Chondrocyte (in vitro differentiated cells): ENCODE measurements at regions not wholly inside any gene's neighbourhood (a gene's known extent, or its start where the extent isn't known, plus 50 kb on each side); places are given as distances from the start of the nearest gene placed in this dataset.
A peak's percentile ranks its signal among the peaks of the same experiment; 100 is the strongest.

ENCODE experiments used
- DNase-seq: peaks from one replicate; pipeline ENCODE4 v3.0.0; 2021; ENCODE audit warnings: mixed read lengths, low spot score
- H3K27ac Mint-ChIP-seq: one replicate; pipeline ENCODE4 v1.8.0; 2021; ENCODE audit warnings: mild to moderate bottlenecking, moderate library complexity, mixed read lengths; ENCODE audit not compliant: unreplicated experiment
- H3K27me3 Mint-ChIP-seq: 2 replicates; pipeline ENCODE4 v1.8.0; 2021; ENCODE audit warnings: low read depth, mixed read lengths
- H3K36me3 Mint-ChIP-seq: 2 replicates; pipeline ENCODE4 v1.8.0; 2021; ENCODE audit warnings: low read depth, mixed read lengths
- H3K4me1 Mint-ChIP-seq: 2 replicates; pipeline ENCODE4 v1.8.0; 2021; ENCODE audit warnings: low read depth, mild to moderate bottlenecking, mixed read lengths
- H3K4me3 Mint-ChIP-seq: one replicate; pipeline ENCODE4 v1.8.0; 2021; ENCODE audit warnings: mild to moderate bottlenecking, moderate library complexity, mixed read lengths; ENCODE audit not compliant: unreplicated experiment
- H3K9me3 Mint-ChIP-seq: 2 replicates; pipeline ENCODE4 v1.8.0; 2021; ENCODE audit warnings: low read depth, mixed read lengths
- CTCF ChIP-seq: fragments of 200-600 bp; sonication (generic); IDR thresholded peaks from 2 replicates; pipeline ENCODE4 v1.5.0; 2021; ENCODE audit warnings: antibody characterized with exemption, mild to moderate bottlenecking, moderate library complexity

- peak overlapping the region; percentile 79 for H3K4me3 Mint-ChIP-seq
- no peaks in the 10 kb centered on the region for H3K4me1 Mint-ChIP-seq
- H3K9me3 Mint-ChIP-seq, result no peaks in the 10 kb centered on the region
- TF ChIP-seq CTCF, result no peak
- no peak overlapping the region for H3K27ac Mint-ChIP-seq
- no peaks in the 10 kb centered on the region for H3K36me3 Mint-ChIP-seq
- DNase-seq, result peak; percentile 65
- H3K27me3 Mint-ChIP-seq, result peaks cover 7% of the 10 kb centered on the region
These were observed 57.0 kb downstream of the UNCX start for GRCh38 chr7:1289666-1290025.

DNA sequence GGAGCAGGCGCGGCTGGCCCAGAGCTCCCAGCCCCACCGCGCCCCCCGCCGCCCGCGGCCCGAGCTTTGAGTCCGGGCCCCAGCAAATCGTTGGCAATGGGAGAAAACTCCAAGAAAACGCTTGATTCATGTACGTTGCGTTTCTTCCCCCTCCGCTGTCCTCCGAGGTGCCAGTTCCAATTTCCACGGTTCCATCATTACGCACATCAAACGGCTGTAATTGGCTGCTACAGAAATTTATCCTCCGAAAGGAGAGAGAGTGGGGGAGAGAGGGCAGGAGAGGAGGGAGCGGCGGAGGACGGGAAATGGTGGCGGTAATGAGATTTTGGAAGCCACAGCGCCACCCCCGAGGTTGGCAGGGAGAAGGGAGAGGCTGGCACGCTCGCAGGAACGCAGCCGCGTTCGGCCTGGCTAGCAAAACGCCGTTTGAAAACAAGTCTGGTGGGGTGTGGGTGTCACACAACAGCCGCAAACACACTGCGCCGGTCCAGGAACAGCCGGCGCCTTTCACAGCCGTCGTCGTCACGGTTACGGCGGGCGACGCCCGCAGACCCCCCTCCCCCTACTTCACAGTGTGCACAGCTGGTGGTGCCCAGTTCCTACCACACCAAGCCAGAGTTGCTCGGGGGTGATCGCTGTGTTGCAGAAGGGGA, 57.5 kb downstream of the UNCX start:
- H3K4me3 Mint-ChIP-seq, result peak overlapping the region; percentile 79
- no peaks in the 10 kb centered on the region for H3K9me3 Mint-ChIP-seq
- H3K4me1 Mint-ChIP-seq, result no peaks in the 10 kb centered on the region
- no peaks in the 10 kb centered on the region for H3K36me3 Mint-ChIP-seq
- peaks cover 7% of the 10 kb centered on the region for H3K27me3 Mint-ChIP-seq
- TF ChIP-seq CTCF, result peak; percentile 65
- no peak overlapping the region for H3K27ac Mint-ChIP-seq
- DNase-seq, result peak; percentile 79

- no peak for TF ChIP-seq CTCF
- no peak overlapping the region for H3K27ac Mint-ChIP-seq
- H3K4me3 Mint-ChIP-seq, result peak overlapping the region; percentile 79
- H3K27me3 Mint-ChIP-seq, result peaks cover 7% of the 10 kb centered on the region
- H3K36me3 Mint-ChIP-seq, result no peaks in the 10 kb centered on the region
- DNase-seq, result no peak
- H3K4me1 Mint-ChIP-seq, result no peaks in the 10 kb centered on the region
- H3K9me3 Mint-ChIP-seq, result no peaks in the 10 kb centered on the region
These were observed 58.1 kb downstream of the UNCX start for GRCh38 chr7:1290679-1291356.

DNA sequence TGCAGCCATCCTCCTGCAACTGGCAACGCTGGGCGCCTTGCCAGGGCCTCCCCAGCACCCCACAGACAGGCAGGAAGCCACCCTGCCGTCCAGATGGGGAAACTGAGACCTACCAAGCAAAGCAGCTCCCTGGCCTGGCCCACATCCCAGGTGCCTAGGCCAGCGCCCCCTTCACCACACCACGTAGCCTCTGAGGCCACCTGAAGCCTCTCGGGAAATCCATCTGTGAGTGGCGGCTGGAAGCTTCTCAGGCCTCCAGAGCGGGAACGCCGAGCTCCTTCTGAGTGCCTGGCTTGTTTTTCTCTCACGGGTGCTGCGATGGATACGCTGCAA, 58.7 kb downstream of the UNCX start:
- H3K9me3 Mint-ChIP-seq, result no peaks in the 10 kb centered on the region
- no peak for TF ChIP-seq CTCF
- peaks cover 7% of the 10 kb centered on the region for H3K27me3 Mint-ChIP-seq
- DNase-seq, result no peak
- no peak overlapping the region for H3K27ac Mint-ChIP-seq
- no peaks in the 10 kb centered on the region for H3K4me1 Mint-ChIP-seq
- H3K4me3 Mint-ChIP-seq, result no peak overlapping the region
- H3K36me3 Mint-ChIP-seq, result no peaks in the 10 kb centered on the region

GRCh38 chr7:1291845-1292765, 59.4 kb downstream of the UNCX start:
- Mint-ChIP-seq H3K4me3 (no peak overlapping the region), H3K27me3 (peaks cover 9% of the 10 kb centered on the region), H3K9me3 (no peaks in the 10 kb centered on the region), H3K36me3 (no peaks in the 10 kb centered on the region), H3K4me1 (no peaks in the 10 kb centered on the region), H3K27ac (no peak overlapping the region)
- no peak for TF ChIP-seq CTCF
- peak; percentile 69 for DNase-seq
